ENCODE measurements at regions not wholly inside any gene's neighbourhood (a gene's known extent, or its start where the extent isn't known, plus 50 kb on each side); places are given as distances from the start of the nearest gene placed in this dataset.

DNA sequence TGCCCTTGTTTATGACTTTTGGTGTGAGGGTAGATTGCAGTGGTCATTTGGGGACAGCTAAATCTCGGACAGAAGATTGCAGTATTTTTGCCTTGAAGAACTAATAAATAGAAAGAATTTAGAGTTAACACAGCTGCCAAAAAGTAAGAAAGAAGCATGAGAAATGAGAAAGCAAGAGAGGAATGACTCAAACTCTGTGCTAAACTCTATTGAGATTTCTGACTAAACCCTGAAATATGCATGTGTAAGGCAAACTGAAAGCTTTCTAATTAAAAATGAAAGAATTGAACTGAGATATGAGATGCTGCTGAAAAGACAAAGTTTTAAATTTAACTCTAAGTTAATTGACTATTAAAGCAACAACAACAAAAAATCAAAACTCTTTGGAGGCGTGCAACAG lies 791.3 kb downstream of the RAB28 start:
- Histone ChIP-seq H3K36me3 (no peaks in the 10 kb centered on the region), H3K9me3 (ENCODE audit: severe bottlenecking) (no peaks in the 10 kb centered on the region), H3K4me3 (ENCODE audit: low read depth, low read length) (no peak overlapping the region), H3K27ac (no peak overlapping the region), H3K27me3 (ENCODE audit: insufficient read depth, low read depth, severe bottlenecking) (no peaks in the 10 kb centered on the region)
- TF ChIP-seq, protein P1, sequence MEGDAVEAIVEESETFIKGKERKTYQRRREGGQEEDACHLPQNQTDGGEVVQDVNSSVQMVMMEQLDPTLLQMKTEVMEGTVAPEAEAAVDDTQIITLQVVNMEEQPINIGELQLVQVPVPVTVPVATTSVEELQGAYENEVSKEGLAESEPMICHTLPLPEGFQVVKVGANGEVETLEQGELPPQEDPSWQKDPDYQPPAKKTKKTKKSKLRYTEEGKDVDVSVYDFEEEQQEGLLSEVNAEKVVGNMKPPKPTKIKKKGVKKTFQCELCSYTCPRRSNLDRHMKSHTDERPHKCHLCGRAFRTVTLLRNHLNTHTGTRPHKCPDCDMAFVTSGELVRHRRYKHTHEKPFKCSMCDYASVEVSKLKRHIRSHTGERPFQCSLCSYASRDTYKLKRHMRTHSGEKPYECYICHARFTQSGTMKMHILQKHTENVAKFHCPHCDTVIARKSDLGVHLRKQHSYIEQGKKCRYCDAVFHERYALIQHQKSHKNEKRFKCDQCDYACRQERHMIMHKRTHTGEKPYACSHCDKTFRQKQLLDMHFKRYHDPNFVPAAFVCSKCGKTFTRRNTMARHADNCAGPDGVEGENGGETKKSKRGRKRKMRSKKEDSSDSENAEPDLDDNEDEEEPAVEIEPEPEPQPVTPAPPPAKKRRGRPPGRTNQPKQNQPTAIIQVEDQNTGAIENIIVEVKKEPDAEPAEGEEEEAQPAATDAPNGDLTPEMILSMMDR (IDR thresholded peaks at IDR 0.05; ENCODE audit: low read depth, low read length), result no peak
- DNase-seq, result no peak

- TF ChIP-seq, protein P1 (IDR thresholded peaks at IDR 0.05; ENCODE audit: low read depth, low read length), result no peak
- Histone ChIP-seq H3K9me3 (ENCODE audit: severe bottlenecking) (no peaks in the 10 kb centered on the region), H3K4me3 (ENCODE audit: low read depth, low read length) (no peak overlapping the region), H3K27ac (no peak overlapping the region), H3K27me3 (ENCODE audit: insufficient read depth, low read depth, severe bottlenecking) (no peaks in the 10 kb centered on the region), H3K36me3 (no peaks in the 10 kb centered on the region)
- DNase-seq, result no peak
Observed at GRCh38 chr4:12691168-12691567, 793.0 kb downstream of the RAB28 start.

DNA sequence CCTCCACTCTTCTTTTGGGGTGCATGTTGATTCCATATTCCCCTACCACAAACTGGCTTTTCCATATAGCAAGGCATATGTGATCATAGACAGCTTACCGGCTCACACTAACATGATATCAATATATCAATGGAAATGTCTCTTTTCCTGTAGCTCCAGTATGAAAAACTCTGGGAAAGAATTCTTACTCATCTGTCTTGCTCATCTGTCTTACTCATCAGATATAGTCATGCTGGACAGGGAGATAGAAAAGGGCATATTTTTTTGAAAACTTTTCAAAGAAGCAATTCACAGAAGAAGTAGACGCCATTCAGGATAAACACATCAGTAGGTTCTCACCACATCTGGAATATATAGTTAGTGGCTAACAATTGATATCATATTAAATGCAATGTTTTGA lies 794.7 kb downstream of the RAB28 start:
- TF ChIP-seq, protein P1 (IDR thresholded peaks at IDR 0.05; ENCODE audit: low read depth, low read length), result no peak

DNA sequence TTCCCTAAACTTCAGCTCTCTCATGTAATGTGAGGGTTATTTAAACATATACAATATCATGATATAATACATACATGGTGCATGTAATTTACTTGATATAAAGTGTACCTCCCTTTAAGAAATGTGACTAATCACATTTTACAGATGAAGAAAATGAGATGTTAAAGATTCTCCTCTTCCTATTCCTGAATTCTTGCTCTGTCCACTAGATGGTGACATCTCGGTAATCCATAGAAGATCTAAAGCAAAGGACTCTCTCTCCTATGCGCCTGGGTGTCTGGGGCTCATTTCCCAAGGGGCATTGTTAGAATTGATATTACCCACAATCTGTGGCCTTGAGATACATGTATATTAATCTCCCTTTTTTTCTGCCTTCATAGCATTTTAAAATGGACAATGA lies 804.9 kb downstream of the RAB28 start:
- H3K4me3 ChIP-seq (ENCODE audit: low read depth, low read length), result no peak overlapping the region
- TF ChIP-seq, protein P1 (IDR thresholded peaks at IDR 0.05; ENCODE audit: low read depth, low read length), result peak; percentile 42; the same call in 1 of the 2 replicates
- no peak for DNase-seq
- H3K9me3 ChIP-seq (ENCODE audit: severe bottlenecking), result peaks cover 4% of the 10 kb centered on the region
- no peaks in the 10 kb centered on the region for H3K27me3 ChIP-seq (ENCODE audit: insufficient read depth, low read depth, severe bottlenecking)
- no peaks in the 10 kb centered on the region for H3K36me3 ChIP-seq
- H3K27ac ChIP-seq, result no peak overlapping the region

More for the DNA sequence above, 794.7 kb downstream of the RAB28 start:
- Histone ChIP-seq H3K4me3 (ENCODE audit: low read depth, low read length) (no peak overlapping the region), H3K9me3 (ENCODE audit: severe bottlenecking) (no peaks in the 10 kb centered on the region), H3K27ac (no peak overlapping the region), H3K36me3 (no peaks in the 10 kb centered on the region), H3K27me3 (ENCODE audit: insufficient read depth, low read depth, severe bottlenecking) (no peaks in the 10 kb centered on the region)
- DNase-seq, result no peak

- no peak for DNase-seq
- H3K27ac ChIP-seq, result no peak overlapping the region
- no peaks in the 10 kb centered on the region for H3K27me3 ChIP-seq (ENCODE audit: insufficient read depth, low read depth, severe bottlenecking)
- peaks cover 4% of the 10 kb centered on the region for H3K9me3 ChIP-seq (ENCODE audit: severe bottlenecking)
- no peak overlapping the region for H3K4me3 ChIP-seq (ENCODE audit: low read depth, low read length)
- TF ChIP-seq, protein P1 (IDR thresholded peaks at IDR 0.05; ENCODE audit: low read depth, low read length), result no peak
- H3K36me3 ChIP-seq, result no peaks in the 10 kb centered on the region
Observed at GRCh38 chr4:12674184-12674583, 810.0 kb downstream of the RAB28 start.

GRCh38 chr4:12672303-12672702 lies 811.8 kb downstream of the RAB28 start:
- TF ChIP-seq, protein P1 (IDR thresholded peaks at IDR 0.05; ENCODE audit: low read depth, low read length), result no peak
- Histone ChIP-seq H3K9me3 (ENCODE audit: severe bottlenecking) (peaks cover 4% of the 10 kb centered on the region), H3K27me3 (ENCODE audit: insufficient read depth, low read depth, severe bottlenecking) (no peaks in the 10 kb centered on the region), H3K36me3 (no peaks in the 10 kb centered on the region), H3K27ac (no peak overlapping the region), H3K4me3 (ENCODE audit: low read depth, low read length) (no peak overlapping the region)
- DNase-seq, result no peak
